Breast epithelium (tissue), 4 donors: ENCODE measurements at regions not wholly inside any gene's neighbourhood (a gene's known extent, or its start where the extent isn't known, plus 50 kb on each side); places are given as distances from the start of the nearest gene placed in this dataset.

Experiments used
- DNase-seq, 2 donors: peaks; one replicate each; pipeline ENCODE4 v3.0.0-alpha.2; 2019; ENCODE audit warnings: low spot score in 2 of 2
- H3K27ac ChIP-seq, 2 donors: fragments of 200-600 bp; sonication (generic) in 1 of 2; one replicate each; pipeline ENCODE4 v1.5.1; 2016 to 2019; ENCODE audit warnings: mild to moderate bottlenecking in 1 of 2
- H3K27me3 ChIP-seq, 2 donors: fragments of 200-600 bp; sonication (generic) in 1 of 2; one replicate each; pipeline versions ENCODE4 v1.5.1 to v1.6.0; 2017 to 2019; ENCODE audit warnings: control low read depth in 1 of 2, mild to moderate bottlenecking in 1 of 2
- H3K36me3 ChIP-seq: fragments of 200-600 bp; one replicate; pipeline ENCODE4 v1.5.1; 2019
- H3K4me1 ChIP-seq, 2 donors: fragments of 200-600 bp; sonication (generic); one replicate each; pipeline ENCODE4 v1.5.1; 2016 to 2019; ENCODE audit warnings: control low read depth in 1 of 2
- H3K4me3 ChIP-seq, 3 donors: fragments of 200-600 bp; sonication (generic); 1 replicate in 2 of 3; 2 replicates in 1 of 3; pipeline ENCODE4 v1.5.1; 2016 to 2019; ENCODE audit warnings: mild to moderate bottlenecking in 3 of 3, moderate library complexity in 2 of 3
- H3K9me3 ChIP-seq, 2 donors: fragments of 200-600 bp; sonication (generic) in 1 of 2; one replicate each; pipeline ENCODE4 v1.5.1; 2016 to 2019; ENCODE audit warnings: control low read depth in 1 of 2
- CTCF ChIP-seq, 3 donors: fragments of 450-650 bp; IDR thresholded peaks; one replicate each; pipeline ENCODE4 v1.5.1; 2016 to 2017; ENCODE audit warnings: antibody characterized with exemption in 3 of 3, mild to moderate bottlenecking in 3 of 3, moderate library complexity in 3 of 3
- POLR2A ChIP-seq: fragments of 450-650 bp; IDR thresholded peaks from one replicate; pipeline ENCODE4 v1.6.1; 2016; ENCODE audit warnings: antibody characterized with exemption, mild to moderate bottlenecking, moderate library complexity
- POLR2AphosphoS5 ChIP-seq, 3 donors: sonication (generic); formaldehyde crosslinking; IDR thresholded peaks; one replicate each; pipeline ENCODE4 v1.6.1; 2017; ENCODE audit warnings: antibody characterized with exemption in 3 of 3
- intact Hi-C: fragments of 100-400 bp; cut with DNase I; formaldehyde crosslinking; loops from one replicate; pipeline ENCODE4 v1.15.1; 2023; ENCODE audit warnings: low total_unique reads

GRCh38 chr2:239727776-239728600 is 297.2 kb downstream of the NDUFA10 start:
- DNase-seq = no peak
- peaks cover 0 to 7% of the 10 kb centered on the region in 2 donors for H3K27me3 ChIP-seq
- intact Hi-C loops = no loop called here
- H3K36me3 ChIP-seq = no peaks in the 10 kb centered on the region
- TF ChIP-seq CTCF (IDR thresholded peaks at IDR 0.05) (no peak), POLR2A (no peak), POLR2AphosphoS5 (IDR thresholded peaks at IDR 0.05) (no peak)
- no peaks in the 10 kb centered on the region for H3K9me3 ChIP-seq
- H3K4me1 ChIP-seq = no peaks in the 10 kb centered on the region
- no peak overlapping the region for H3K4me3 ChIP-seq
- H3K27ac ChIP-seq = no peak overlapping the region

GRCh38 chr2:239727182-239727775 is 297.9 kb downstream of the NDUFA10 start:
- Histone ChIP-seq H3K36me3 (no peaks in the 10 kb centered on the region), H3K27ac (no peak overlapping the region), H3K4me3 (no peak overlapping the region), H3K9me3 (no peaks in the 10 kb centered on the region), H3K27me3 (peaks cover 0 to 7% of the 10 kb centered on the region in 2 donors), H3K4me1 (no peaks in the 10 kb centered on the region)
- TF ChIP-seq POLR2A (no peak), CTCF (IDR thresholded peaks at IDR 0.05) (no peak), POLR2AphosphoS5 (IDR thresholded peaks at IDR 0.05) (no peak)
- intact Hi-C loops = no loop called here
- peak in 1 of 2 donors; percentile 46 for DNase-seq

GRCh38 chr2:239726631-239727181 is 298.4 kb downstream of the NDUFA10 start:
- no peak overlapping the region for H3K4me3 ChIP-seq
- H3K4me1 ChIP-seq = no peaks in the 10 kb centered on the region
- H3K27ac ChIP-seq = no peak overlapping the region
- no peaks in the 10 kb centered on the region for H3K36me3 ChIP-seq
- no peaks in the 10 kb centered on the region for H3K9me3 ChIP-seq
- intact Hi-C loops = no loop called here
- no peak for TF ChIP-seq POLR2AphosphoS5 (IDR thresholded peaks at IDR 0.05)
- TF ChIP-seq CTCF (IDR thresholded peaks at IDR 0.05) = no peak
- TF ChIP-seq POLR2A = no peak
- peak in 1 of 2 donors; percentile 37 for DNase-seq
- peaks cover 0 to 7% of the 10 kb centered on the region in 2 donors for H3K27me3 ChIP-seq

- intact Hi-C loops = no loop called here
- H3K9me3 ChIP-seq = no peaks in the 10 kb centered on the region
- peak in 1 of 2 donors; percentile 35 for DNase-seq
- H3K4me1 ChIP-seq = no peaks in the 10 kb centered on the region
- H3K36me3 ChIP-seq = no peaks in the 10 kb centered on the region
- H3K27ac ChIP-seq = no peak overlapping the region
- no peak for TF ChIP-seq CTCF (IDR thresholded peaks at IDR 0.05)
- H3K27me3 ChIP-seq = peaks cover 0 to 5% of the 10 kb centered on the region in 2 donors
- H3K4me3 ChIP-seq = no peak overlapping the region
Measured at GRCh38 chr2:239726091-239726591, 299.0 kb downstream of the NDUFA10 start.

- H3K4me3 ChIP-seq = no peak overlapping the region
- H3K36me3 ChIP-seq = no peaks in the 10 kb centered on the region
- H3K27me3 ChIP-seq = no peaks in the 10 kb centered on the region
- DNase-seq = peak in 1 of 2 donors; percentile 46
- no peaks in the 10 kb centered on the region for H3K4me1 ChIP-seq
- H3K9me3 ChIP-seq = no peaks in the 10 kb centered on the region
- H3K27ac ChIP-seq = no peak overlapping the region
- no peak for TF ChIP-seq POLR2A
- no peak for TF ChIP-seq CTCF (IDR thresholded peaks at IDR 0.05)
- TF ChIP-seq POLR2AphosphoS5 (IDR thresholded peaks at IDR 0.05) = no peak
- intact Hi-C loops = no loop called here
Measured at GRCh38 chr2:239725551-239725890, 299.6 kb downstream of the NDUFA10 start.
